ENCODE measurements at regions not wholly inside any gene's neighbourhood (a gene's known extent, or its start where the extent isn't known, plus 50 kb on each side); places are given as distances from the start of the nearest gene placed in this dataset.

GRCh38 chr11:60647087-60647486, 52.3 kb upstream of the MS4A8 start:
- no peak for TF ChIP-seq CTCF (IDR thresholded peaks at IDR 0.05; ENCODE audit: low read depth, low read length, missing input control)
- no peak for TF ChIP-seq EGR1 (IDR thresholded peaks at IDR 0.05; ENCODE audit: low read depth in 2 of 2)
- TF ChIP-seq, protein P1, sequence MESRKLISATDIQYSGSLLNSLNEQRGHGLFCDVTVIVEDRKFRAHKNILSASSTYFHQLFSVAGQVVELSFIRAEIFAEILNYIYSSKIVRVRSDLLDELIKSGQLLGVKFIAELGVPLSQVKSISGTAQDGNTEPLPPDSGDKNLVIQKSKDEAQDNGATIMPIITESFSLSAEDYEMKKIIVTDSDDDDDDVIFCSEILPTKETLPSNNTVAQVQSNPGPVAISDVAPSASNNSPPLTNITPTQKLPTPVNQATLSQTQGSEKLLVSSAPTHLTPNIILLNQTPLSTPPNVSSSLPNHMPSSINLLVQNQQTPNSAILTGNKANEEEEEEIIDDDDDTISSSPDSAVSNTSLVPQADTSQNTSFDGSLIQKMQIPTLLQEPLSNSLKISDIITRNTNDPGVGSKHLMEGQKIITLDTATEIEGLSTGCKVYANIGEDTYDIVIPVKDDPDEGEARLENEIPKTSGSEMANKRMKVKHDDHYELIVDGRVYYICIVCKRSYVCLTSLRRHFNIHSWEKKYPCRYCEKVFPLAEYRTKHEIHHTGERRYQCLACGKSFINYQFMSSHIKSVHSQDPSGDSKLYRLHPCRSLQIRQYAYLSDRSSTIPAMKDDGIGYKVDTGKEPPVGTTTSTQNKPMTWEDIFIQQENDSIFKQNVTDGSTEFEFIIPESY (IDR thresholded peaks at IDR 0.05), result no peak
- no peak for TF ChIP-seq YY1 (IDR thresholded peaks at IDR 0.05)
- no peak for TF ChIP-seq RAD21 (IDR thresholded peaks at IDR 0.05)
- TF ChIP-seq, protein P2, sequence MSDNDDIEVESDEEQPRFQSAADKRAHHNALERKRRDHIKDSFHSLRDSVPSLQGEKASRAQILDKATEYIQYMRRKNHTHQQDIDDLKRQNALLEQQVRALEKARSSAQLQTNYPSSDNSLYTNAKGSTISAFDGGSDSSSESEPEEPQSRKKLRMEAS (IDR thresholded peaks at IDR 0.05), result no peak
- TF ChIP-seq, protein P3, sequence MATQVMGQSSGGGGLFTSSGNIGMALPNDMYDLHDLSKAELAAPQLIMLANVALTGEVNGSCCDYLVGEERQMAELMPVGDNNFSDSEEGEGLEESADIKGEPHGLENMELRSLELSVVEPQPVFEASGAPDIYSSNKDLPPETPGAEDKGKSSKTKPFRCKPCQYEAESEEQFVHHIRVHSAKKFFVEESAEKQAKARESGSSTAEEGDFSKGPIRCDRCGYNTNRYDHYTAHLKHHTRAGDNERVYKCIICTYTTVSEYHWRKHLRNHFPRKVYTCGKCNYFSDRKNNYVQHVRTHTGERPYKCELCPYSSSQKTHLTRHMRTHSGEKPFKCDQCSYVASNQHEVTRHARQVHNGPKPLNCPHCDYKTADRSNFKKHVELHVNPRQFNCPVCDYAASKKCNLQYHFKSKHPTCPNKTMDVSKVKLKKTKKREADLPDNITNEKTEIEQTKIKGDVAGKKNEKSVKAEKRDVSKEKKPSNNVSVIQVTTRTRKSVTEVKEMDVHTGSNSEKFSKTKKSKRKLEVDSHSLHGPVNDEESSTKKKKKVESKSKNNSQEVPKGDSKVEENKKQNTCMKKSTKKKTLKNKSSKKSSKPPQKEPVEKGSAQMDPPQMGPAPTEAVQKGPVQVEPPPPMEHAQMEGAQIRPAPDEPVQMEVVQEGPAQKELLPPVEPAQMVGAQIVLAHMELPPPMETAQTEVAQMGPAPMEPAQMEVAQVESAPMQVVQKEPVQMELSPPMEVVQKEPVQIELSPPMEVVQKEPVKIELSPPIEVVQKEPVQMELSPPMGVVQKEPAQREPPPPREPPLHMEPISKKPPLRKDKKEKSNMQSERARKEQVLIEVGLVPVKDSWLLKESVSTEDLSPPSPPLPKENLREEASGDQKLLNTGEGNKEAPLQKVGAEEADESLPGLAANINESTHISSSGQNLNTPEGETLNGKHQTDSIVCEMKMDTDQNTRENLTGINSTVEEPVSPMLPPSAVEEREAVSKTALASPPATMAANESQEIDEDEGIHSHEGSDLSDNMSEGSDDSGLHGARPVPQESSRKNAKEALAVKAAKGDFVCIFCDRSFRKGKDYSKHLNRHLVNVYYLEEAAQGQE (IDR thresholded peaks at IDR 0.05), result no peak
- TF ChIP-seq JUND (IDR thresholded peaks at IDR 0.05), result no peak

Data from liver (tissue), 3 donors.